ENCODE measurements at regions not wholly inside any gene's neighbourhood (a gene's known extent, or its start where the extent isn't known, plus 50 kb on each side); places are given as distances from the start of the nearest gene placed in this dataset.
A peak's percentile ranks its signal among the peaks of the same experiment; 100 is the strongest.

DNA sequence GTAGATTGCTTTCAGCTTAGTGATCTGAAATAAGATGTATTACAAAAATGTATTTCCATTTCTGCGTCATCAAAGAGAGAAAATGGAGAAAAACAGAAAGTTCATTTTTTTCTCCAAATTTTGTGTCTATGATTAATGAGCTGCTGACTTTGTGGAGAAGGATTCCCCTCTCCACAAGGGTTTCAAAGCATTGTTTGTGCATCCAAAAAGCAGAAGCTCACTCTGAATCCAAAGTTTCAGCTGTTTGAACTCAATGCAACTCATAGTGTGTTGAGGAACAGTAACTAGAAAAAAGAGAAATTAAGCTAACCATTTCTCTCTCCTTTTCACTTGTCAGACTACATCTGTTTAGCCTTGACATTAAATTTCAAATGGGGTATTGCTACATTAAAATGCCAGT is 62.9 kb upstream of the SLC7A11 start:
- DNase-seq: peak; percentile 78 to 82

DNA sequence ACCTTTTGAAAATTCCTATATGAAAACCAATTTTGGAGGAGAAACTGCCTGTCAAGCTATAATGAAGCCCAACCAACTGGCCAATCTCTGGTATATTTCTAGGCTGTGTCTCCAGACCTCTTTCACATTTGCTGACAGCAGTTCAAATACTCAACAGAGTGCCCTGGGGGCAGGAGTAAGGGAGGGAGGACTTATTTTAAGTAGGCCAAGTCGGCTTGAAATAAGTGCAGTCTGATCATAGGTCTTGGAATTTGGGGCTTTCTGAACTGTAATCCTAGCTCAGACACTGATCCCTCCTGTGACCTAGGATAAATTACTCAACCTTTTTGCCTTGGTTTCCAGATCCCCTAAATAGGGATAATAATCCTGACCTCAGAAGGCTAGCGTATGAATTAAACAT is 59.4 kb upstream of the SLC7A11 start:
- no peak for DNase-seq

DNA sequence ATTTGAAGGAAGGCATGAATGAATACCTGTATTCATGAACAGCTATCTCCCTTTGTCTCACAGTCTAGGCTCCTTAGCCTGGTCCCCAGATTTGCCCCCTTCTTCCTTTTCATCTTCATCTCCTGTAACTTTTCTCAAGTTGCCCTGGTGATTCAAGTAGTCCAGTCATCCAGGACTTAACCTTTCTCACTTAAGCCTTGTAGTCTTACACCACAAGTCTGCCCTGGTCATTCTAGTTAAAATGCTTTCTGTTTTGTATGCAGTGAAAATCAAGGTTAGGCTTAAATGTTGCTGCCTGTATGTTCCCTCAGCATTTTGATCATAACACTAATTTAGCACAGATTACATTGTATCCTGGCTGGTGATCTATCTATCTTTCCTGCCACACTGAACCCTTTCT is 58.5 kb upstream of the SLC7A11 start:
- DNase-seq: no peak

DNA sequence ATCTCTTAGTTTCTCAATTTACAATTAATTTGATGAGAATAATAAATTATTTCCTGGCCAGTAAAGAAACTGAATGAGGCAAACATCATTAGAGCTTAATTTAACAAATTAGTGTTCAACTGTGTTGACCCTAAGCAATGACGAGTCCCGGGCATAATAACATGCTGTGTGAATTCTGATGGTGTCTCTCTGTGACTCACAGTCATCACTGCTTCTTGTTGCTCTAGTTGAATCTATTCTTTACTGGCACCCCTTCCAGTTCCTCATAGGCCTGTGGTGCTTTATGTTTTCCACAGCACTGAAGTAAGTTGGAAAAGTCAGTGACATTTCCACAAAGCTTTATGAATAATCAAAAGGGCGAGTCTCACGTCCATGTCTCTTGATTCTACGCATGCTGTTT is 57.7 kb upstream of the SLC7A11 start:
- peak; percentile 32 to 67 for DNase-seq

DNA sequence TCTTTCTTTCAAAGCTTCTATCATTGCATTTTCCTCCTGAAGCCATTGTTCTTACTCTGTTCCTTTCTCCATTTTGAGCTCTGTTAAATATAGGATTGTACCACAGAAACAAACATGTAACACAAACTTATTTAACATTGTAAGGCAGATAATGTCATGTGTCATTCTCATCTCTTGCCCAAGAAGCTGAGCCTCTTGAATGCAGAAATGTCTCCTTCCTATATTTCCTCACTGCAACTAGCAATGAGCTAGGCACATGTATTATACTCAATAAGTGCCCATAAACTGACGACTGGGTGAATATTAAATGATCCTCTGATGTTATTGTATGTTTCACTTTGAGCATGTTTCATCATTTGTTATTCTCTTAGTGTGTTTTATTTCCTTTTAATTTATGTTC is 56.7 kb upstream of the SLC7A11 start:
- peak; percentile 53 to 57 for DNase-seq

DNA sequence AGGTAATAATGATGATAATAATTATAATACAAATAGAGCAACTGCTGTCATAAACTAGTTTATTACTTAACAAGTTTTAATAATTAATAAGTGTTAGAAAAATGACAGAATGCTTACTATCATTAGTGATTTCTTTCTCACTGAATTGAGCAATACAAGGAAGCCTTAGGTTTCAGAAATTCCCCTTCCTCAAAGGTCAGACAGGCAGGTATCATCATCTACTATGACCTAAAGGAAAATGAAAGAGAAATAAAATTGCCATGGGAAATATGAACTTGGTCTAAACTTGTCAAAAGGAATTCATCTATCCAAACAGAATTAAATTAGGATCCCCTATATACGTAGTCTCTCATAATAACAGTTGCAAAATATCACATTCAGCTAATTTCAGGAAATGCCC is 56.3 kb upstream of the SLC7A11 start:
- no peak for DNase-seq

DNA sequence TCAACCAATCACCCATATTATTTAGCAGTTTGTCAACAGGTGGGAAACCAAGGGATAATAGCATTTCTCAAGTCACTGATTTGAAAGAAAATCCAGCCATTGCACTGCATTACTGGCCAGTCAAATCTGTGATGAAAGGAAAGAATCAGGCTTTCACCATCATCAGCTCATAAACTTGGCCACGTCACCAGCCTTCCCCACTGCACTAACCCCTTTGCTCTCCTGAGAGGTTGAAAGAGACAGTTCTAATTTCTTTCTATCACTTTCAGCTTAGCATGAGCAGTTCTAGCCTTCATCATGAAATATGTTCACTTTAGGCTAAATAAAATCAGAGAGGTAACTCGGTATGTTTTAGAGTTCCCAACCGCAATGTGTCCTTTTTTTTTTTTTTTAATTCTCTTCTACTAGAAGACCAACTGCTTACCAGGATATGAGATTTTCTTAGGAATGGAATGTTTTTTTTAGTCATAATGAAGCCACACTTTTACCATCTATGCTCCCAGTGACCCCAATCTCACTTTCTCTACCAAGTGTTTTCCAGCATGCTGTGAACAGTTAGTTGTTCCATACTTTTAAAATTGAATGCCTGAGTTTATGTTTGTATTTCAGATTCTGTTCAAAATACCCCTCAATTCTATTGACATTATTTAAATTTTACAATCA is 55.7 kb upstream of the SLC7A11 start:
- DNase-seq: no peak

DNA sequence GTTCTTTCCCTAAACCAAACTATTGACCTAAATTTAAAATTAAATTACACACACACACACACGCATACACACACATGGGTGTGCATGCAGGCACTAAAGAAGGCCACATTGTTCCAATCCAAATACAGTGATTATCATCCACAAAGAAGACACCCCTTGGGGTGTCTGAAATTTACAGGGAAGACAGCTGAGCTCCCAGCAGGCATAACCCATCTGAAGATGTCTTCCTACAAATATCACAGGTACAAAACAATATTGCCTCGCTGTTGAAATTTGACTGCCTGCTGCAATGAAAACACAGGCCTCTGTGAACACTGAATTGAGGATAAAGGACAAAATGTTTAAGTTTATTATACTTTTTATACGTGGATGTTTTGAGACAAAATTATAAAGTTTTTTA is 50.2 kb upstream of the SLC7A11 start:
- no peak for DNase-seq

Measured in inflammatory macrophage (primary cell).